ENCODE measurements at regions not wholly inside any gene's neighbourhood (a gene's known extent, or its start where the extent isn't known, plus 50 kb on each side); places are given as distances from the start of the nearest gene placed in this dataset.

DNA sequence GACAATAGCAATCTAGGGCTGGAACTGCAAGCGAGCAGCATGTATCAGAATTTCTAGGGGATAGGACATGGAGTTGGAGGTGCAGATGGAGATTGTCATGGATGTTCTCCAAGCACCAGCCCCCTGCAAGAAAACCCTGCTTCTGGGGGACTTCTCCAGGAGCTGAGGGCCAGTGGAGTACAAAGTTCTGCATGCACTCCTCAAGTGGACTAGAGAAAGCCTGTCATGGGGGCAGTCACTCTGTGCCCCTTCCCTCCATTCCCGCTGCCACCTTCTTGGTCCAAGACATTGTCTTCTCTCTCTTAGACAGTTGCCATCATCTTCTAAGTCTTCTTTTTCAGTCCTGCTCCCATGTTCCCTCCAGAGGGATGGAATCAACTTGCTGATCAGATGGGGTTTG is 87.9 kb downstream of the AIPL1 start:
- no peak overlapping the region for H3K4me3 ChIP-seq (ENCODE audit: low read length)
- H3K27me3 ChIP-seq (ENCODE audit: control insufficient read depth, insufficient read depth, low read length) = no peaks in the 10 kb centered on the region
- H3K27ac ChIP-seq (ENCODE audit: low read length) = no peak overlapping the region
- H3K36me3 ChIP-seq (ENCODE audit: control insufficient read depth, low read depth, low read length) = no peaks in the 10 kb centered on the region
- H3K9me3 ChIP-seq (ENCODE audit: control insufficient read depth, low read depth, low read length) = no peaks in the 10 kb centered on the region
- H3K9ac ChIP-seq (ENCODE audit: low read length) = no peak overlapping the region
- no peaks in the 10 kb centered on the region for H3K4me1 ChIP-seq (ENCODE audit: control insufficient read depth, low read depth, low read length)

DNA sequence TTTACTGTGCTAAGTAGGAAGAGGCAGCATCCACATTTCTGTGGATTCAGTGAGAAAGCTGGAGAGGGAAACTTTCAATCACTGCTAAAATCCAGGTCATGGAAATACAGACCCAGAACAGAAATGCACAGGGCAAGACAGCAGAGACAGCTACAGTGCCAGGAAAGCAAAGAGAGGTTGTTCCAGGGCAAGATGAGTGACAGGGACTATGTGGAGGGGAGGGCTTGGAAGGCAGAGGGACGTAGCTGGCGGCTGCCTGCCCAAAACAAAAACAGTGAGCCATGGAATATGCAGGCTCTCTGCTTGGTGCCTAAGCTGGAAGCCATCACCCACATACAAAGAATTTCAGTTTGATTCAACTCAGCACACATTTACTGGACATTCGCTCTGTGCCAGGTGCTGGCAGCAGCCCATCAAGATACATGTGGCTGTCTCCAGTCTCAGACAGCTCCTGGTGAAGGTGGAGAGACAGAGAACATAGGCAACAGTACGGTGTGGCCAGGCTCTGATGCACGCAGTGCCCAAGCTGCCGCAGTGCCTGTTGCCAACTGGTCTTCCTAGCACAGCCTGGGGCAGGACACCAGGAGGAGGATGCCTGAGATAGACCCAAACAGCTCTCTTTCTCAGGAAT is 88.7 kb downstream of the AIPL1 start:
- H3K4me3 ChIP-seq (ENCODE audit: low read length) = no peak overlapping the region
- no peaks in the 10 kb centered on the region for H3K9me3 ChIP-seq (ENCODE audit: control insufficient read depth, low read depth, low read length)
- no peaks in the 10 kb centered on the region for H3K27me3 ChIP-seq (ENCODE audit: control insufficient read depth, insufficient read depth, low read length)
- no peaks in the 10 kb centered on the region for H3K36me3 ChIP-seq (ENCODE audit: control insufficient read depth, low read depth, low read length)
- no peak overlapping the region for H3K27ac ChIP-seq (ENCODE audit: low read length)
- H3K9ac ChIP-seq (ENCODE audit: low read length) = no peak overlapping the region
- H3K4me1 ChIP-seq (ENCODE audit: control insufficient read depth, low read depth, low read length) = no peaks in the 10 kb centered on the region

DNA sequence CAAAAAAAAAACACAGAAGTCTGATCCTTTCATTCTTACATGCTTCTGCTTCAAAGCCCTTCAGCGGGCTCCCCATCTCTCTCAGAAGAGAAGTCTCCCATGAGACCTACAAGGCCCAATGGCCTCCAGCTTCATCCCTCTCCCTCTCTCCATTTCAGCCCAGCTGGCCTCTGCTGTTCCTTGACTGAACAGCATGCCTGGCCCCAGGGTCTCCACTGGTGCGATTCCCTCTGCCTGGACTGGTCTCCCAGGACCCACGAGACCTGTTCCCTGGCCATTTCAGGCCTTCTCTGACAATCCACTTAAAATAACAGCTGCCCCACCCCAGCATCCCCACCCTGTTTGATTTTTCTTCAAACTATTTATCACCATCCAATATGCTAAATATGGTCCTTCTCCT is 91.2 kb downstream of the AIPL1 start:
- no peak overlapping the region for H3K27ac ChIP-seq (ENCODE audit: low read length)
- no peaks in the 10 kb centered on the region for H3K36me3 ChIP-seq (ENCODE audit: control insufficient read depth, low read depth, low read length)
- no peak overlapping the region for H3K9ac ChIP-seq (ENCODE audit: low read length)
- H3K27me3 ChIP-seq (ENCODE audit: control insufficient read depth, insufficient read depth, low read length) = no peaks in the 10 kb centered on the region
- no peak overlapping the region for H3K4me3 ChIP-seq (ENCODE audit: low read length)
- H3K4me1 ChIP-seq (ENCODE audit: control insufficient read depth, low read depth, low read length) = no peaks in the 10 kb centered on the region
- H3K9me3 ChIP-seq (ENCODE audit: control insufficient read depth, low read depth, low read length) = no peaks in the 10 kb centered on the region

DNA sequence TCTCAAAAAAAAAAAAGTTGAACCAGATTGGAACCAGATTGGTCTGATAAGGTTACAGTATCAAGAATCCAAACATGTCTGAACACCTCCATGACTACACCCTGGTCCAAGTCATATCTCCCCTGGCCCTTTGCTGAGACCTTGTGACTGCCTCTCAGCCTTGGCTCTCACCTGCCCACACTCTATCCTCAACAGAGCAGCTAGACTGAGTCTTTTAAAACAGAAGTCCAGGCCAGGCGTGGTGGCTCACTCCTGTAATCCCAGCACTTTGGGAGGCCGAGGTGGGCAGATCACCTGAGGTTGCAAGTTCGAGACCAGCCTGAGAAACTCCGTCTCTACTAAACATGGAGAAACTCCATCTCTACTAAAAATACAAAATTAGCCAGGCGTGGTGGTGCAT is 91.7 kb downstream of the AIPL1 start:
- Histone ChIP-seq H3K4me3 (ENCODE audit: low read length) (no peak overlapping the region), H3K36me3 (ENCODE audit: control insufficient read depth, low read depth, low read length) (no peaks in the 10 kb centered on the region), H3K9me3 (ENCODE audit: control insufficient read depth, low read depth, low read length) (no peaks in the 10 kb centered on the region), H3K27ac (ENCODE audit: low read length) (no peak overlapping the region), H3K9ac (ENCODE audit: low read length) (no peak overlapping the region), H3K27me3 (ENCODE audit: control insufficient read depth, insufficient read depth, low read length) (no peaks in the 10 kb centered on the region), H3K4me1 (ENCODE audit: control insufficient read depth, low read depth, low read length) (no peaks in the 10 kb centered on the region)

DNA sequence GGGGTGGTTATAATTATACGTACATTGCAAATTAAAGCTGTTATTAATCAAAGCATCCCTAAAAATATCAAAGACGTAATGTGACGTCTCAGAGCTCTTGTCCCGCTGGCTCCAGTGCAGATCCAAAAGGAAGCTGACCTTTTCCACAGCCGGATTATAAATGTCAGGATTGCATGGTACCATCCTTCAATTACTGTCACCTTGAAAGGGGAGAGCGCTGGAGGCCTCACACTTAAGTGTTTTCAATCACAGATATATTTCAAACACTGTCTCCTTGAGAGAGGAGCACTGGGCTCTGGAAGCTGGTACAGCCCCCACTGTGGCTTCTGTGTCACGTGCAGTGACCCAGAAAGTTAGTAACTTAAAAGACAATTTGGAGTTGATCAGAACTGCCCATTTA is 94.2 kb downstream of the AIPL1 start:
- Histone ChIP-seq H3K27me3 (ENCODE audit: control insufficient read depth, insufficient read depth, low read length) (no peaks in the 10 kb centered on the region), H3K4me3 (ENCODE audit: low read length) (no peak overlapping the region), H3K36me3 (ENCODE audit: control insufficient read depth, low read depth, low read length) (no peaks in the 10 kb centered on the region), H3K4me1 (ENCODE audit: control insufficient read depth, low read depth, low read length) (no peaks in the 10 kb centered on the region), H3K9ac (ENCODE audit: low read length) (no peak overlapping the region), H3K9me3 (ENCODE audit: control insufficient read depth, low read depth, low read length) (no peaks in the 10 kb centered on the region), H3K27ac (ENCODE audit: low read length) (no peak overlapping the region)

DNA sequence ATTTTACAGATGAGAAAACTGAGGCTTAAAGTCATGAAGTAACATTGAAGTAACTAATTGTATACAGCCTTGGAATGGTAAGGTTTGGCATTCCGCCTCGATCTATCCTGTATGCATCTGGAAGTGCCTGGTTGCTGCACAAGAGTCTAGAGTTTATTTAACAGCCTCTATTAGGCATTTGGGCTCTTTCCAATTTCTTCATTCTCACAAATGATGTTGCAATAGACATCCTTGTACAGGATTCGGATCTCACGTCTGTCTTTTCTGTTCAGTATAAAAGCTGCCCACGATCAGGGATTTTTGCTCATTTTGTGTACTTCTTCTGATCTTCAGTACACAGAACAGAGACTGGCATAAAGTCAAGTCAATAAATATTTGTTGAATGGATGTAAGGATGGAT is 100.5 kb downstream of the AIPL1 start:
- Histone ChIP-seq H3K4me1 (ENCODE audit: control insufficient read depth, low read depth, low read length) (no peaks in the 10 kb centered on the region), H3K9ac (ENCODE audit: low read length) (no peak overlapping the region), H3K27ac (ENCODE audit: low read length) (no peak overlapping the region), H3K27me3 (ENCODE audit: control insufficient read depth, insufficient read depth, low read length) (no peaks in the 10 kb centered on the region), H3K9me3 (ENCODE audit: control insufficient read depth, low read depth, low read length) (no peaks in the 10 kb centered on the region), H3K36me3 (ENCODE audit: control insufficient read depth, low read depth, low read length) (no peaks in the 10 kb centered on the region), H3K4me3 (ENCODE audit: low read length) (no peak overlapping the region)

DNA sequence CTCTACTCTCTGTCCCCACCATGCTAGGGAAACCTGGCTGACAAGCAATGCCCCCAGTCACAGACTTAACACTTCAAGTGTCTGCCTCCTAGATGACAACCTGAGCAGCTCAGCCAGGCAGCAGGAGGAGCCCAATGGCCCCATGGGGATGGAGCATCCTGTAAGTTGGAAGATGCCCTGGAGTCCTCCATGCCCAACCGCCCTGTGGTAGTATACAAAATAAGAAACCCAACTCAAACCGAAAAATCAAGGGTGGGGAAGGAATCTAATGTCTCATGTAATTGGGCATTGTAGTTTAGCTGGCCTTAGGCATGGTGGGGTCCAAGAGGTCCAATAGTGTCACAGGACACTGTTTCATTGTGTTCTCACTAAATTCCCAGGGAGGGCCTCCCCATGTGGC is 104.0 kb downstream of the AIPL1 start:
- no peaks in the 10 kb centered on the region for H3K4me1 ChIP-seq (ENCODE audit: control insufficient read depth, low read depth, low read length)
- H3K9ac ChIP-seq (ENCODE audit: low read length) = no peak overlapping the region
- H3K27me3 ChIP-seq (ENCODE audit: control insufficient read depth, insufficient read depth, low read length) = no peaks in the 10 kb centered on the region
- no peak overlapping the region for H3K27ac ChIP-seq (ENCODE audit: low read length)
- H3K4me3 ChIP-seq (ENCODE audit: low read length) = no peak overlapping the region
- H3K36me3 ChIP-seq (ENCODE audit: control insufficient read depth, low read depth, low read length) = no peaks in the 10 kb centered on the region
- H3K9me3 ChIP-seq (ENCODE audit: control insufficient read depth, low read depth, low read length) = no peaks in the 10 kb centered on the region

DNA sequence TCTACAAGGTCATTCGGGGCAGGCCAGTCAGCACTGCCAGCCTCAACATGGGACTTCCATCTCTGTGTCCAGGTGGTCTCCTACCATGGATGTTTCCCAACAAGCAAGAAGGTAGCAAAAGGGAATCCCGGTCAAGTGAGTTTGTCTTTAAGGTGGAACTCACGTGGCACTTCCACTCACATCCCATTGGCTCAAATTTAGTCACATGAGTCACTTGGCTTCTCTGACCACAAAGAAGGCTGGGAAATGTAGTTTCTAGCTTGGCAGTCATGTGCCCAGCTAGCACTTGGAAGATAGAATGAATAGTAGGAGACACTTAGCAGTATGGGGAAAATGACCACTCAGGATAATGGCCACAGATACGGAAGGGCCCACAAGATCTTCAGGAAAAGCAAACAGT is 106.6 kb downstream of the AIPL1 start:
- Histone ChIP-seq H3K4me3 (ENCODE audit: low read length) (no peak overlapping the region), H3K36me3 (ENCODE audit: control insufficient read depth, low read depth, low read length) (no peaks in the 10 kb centered on the region), H3K4me1 (ENCODE audit: control insufficient read depth, low read depth, low read length) (no peaks in the 10 kb centered on the region), H3K9ac (ENCODE audit: low read length) (no peak overlapping the region), H3K27me3 (ENCODE audit: control insufficient read depth, insufficient read depth, low read length) (no peaks in the 10 kb centered on the region), H3K27ac (ENCODE audit: low read length) (no peak overlapping the region), H3K9me3 (ENCODE audit: control insufficient read depth, low read depth, low read length) (no peaks in the 10 kb centered on the region)

DNA sequence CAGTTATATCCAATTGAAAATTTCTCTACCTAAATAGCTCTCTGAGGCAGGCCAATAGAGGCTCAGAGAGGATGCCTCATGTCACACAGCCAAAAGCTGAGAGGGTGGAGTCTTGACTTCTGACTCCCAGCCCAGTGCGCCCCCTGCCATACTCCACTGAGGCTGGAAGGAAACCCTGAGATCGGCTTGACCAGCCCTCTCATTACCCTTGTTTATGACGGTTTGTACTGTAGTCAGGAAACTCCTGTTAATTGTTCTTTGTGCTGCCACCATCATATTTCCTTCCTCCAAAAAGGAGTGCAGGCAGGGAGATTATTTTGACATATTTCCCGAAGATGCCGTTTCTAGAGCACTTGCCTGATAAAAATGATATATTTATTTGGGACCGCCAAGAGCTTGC is 107.9 kb downstream of the AIPL1 start:
- H3K4me1 ChIP-seq (ENCODE audit: control insufficient read depth, low read depth, low read length) = no peaks in the 10 kb centered on the region
- H3K36me3 ChIP-seq (ENCODE audit: control insufficient read depth, low read depth, low read length) = no peaks in the 10 kb centered on the region
- H3K27me3 ChIP-seq (ENCODE audit: control insufficient read depth, insufficient read depth, low read length) = no peaks in the 10 kb centered on the region
- no peaks in the 10 kb centered on the region for H3K9me3 ChIP-seq (ENCODE audit: control insufficient read depth, low read depth, low read length)
- H3K4me3 ChIP-seq (ENCODE audit: low read length) = no peak overlapping the region
- no peak overlapping the region for H3K27ac ChIP-seq (ENCODE audit: low read length)
- H3K9ac ChIP-seq (ENCODE audit: low read length) = no peak overlapping the region

DNA sequence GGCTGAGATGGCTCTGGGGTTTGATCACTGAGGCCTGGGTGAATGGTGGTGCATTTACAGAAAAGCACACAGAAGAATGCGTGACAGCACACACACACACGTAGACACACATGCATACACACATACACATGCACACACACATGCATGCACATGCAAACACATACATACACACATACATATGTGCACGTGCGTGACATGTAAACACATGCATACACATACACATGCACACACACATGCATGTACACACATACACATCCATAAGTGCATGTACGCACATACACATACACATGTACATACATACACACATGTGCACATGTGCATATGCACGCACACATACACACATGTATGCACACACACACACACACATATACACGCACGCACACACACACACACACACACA is 108.4 kb downstream of the AIPL1 start:
- H3K27me3 ChIP-seq (ENCODE audit: control insufficient read depth, insufficient read depth, low read length) = no peaks in the 10 kb centered on the region
- no peak overlapping the region for H3K4me3 ChIP-seq (ENCODE audit: low read length)
- no peaks in the 10 kb centered on the region for H3K9me3 ChIP-seq (ENCODE audit: control insufficient read depth, low read depth, low read length)
- H3K4me1 ChIP-seq (ENCODE audit: control insufficient read depth, low read depth, low read length) = no peaks in the 10 kb centered on the region
- no peak overlapping the region for H3K9ac ChIP-seq (ENCODE audit: low read length)
- no peak overlapping the region for H3K27ac ChIP-seq (ENCODE audit: low read length)
- no peaks in the 10 kb centered on the region for H3K36me3 ChIP-seq (ENCODE audit: control insufficient read depth, low read depth, low read length)

DNA sequence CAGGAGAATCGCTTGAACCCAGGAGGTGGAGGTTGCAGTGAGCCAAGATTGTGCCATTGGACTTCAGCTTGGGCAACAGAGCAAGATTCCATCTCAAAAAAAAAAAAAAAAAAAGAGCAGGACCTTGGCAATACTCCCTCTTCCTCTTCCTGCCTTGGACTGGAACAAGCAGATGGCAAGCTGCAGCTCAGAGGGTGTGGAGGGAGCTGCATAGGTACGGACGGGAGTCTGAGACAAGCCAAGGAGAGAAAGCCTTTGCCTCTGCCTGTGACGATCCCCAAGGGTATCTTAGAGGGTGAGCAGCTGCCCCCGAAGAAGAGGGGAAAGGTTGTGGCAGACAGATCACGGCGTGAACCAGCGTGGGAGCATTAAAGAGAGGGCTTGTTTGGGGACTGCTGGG is 109.2 kb downstream of the AIPL1 start:
- Histone ChIP-seq H3K27ac (ENCODE audit: low read length) (no peak overlapping the region), H3K9me3 (ENCODE audit: control insufficient read depth, low read depth, low read length) (no peaks in the 10 kb centered on the region), H3K4me3 (ENCODE audit: low read length) (no peak overlapping the region), H3K27me3 (ENCODE audit: control insufficient read depth, insufficient read depth, low read length) (no peaks in the 10 kb centered on the region), H3K9ac (ENCODE audit: low read length) (no peak overlapping the region), H3K4me1 (ENCODE audit: control insufficient read depth, low read depth, low read length) (no peaks in the 10 kb centered on the region), H3K36me3 (ENCODE audit: control insufficient read depth, low read depth, low read length) (no peaks in the 10 kb centered on the region)

DNA sequence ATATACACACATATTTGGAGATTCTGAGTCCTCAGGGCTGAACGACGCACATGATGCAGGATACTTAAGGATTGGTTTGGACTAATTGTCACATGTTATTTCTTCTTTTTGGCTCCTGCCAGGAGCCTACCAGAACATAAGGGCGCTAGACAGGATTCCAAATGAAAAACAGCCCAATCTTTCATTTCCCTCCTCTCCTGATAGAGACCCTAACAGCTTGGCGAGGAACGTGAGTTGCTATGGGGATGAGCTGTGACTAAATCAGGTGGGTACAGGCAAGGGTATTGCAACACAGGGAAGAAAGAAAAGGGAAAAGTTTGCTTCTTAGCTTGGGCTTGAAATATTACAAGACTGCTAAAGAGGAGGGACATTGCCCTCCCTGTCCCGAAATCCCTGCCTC is 109.9 kb downstream of the AIPL1 start:
- Histone ChIP-seq H3K36me3 (ENCODE audit: control insufficient read depth, low read depth, low read length) (no peaks in the 10 kb centered on the region), H3K4me1 (ENCODE audit: control insufficient read depth, low read depth, low read length) (no peaks in the 10 kb centered on the region), H3K9me3 (ENCODE audit: control insufficient read depth, low read depth, low read length) (no peaks in the 10 kb centered on the region), H3K9ac (ENCODE audit: low read length) (no peak overlapping the region), H3K4me3 (ENCODE audit: low read length) (no peak overlapping the region), H3K27me3 (ENCODE audit: control insufficient read depth, insufficient read depth, low read length) (no peaks in the 10 kb centered on the region), H3K27ac (ENCODE audit: low read length) (no peak overlapping the region)

Data from iPS-18a (cell line).